ENCODE measurements at regions not wholly inside any gene's neighbourhood (a gene's known extent, or its start where the extent isn't known, plus 50 kb on each side); places are given as distances from the start of the nearest gene placed in this dataset.

GRCh38 chr2:12555012-12555645 lies 161.6 kb upstream of the TRIB2 start:
- DNase-seq: peak; percentile 52
- Histone ChIP-seq H3K27me3 (ENCODE audit: control insufficient read depth, insufficient read depth, low read length, poor library complexity, severe bottlenecking) (no peaks in the 10 kb centered on the region), H3K36me3 (ENCODE audit: control insufficient read depth, insufficient read depth, low read length) (no peaks in the 10 kb centered on the region), H3K27ac (ENCODE audit: low read depth, low read length) (no peak overlapping the region), H3K9me3 (ENCODE audit: control insufficient read depth, low read length) (no peaks in the 10 kb centered on the region), H3K4me3 (ENCODE audit: low read length) (no peak overlapping the region), H3K4me1 (ENCODE audit: control insufficient read depth, insufficient read depth, low read length) (no peaks in the 10 kb centered on the region), H3K9ac (ENCODE audit: extremely low read depth, low read length, poor library complexity, severe bottlenecking) (no peak overlapping the region)
- TF ChIP-seq, protein P1, sequence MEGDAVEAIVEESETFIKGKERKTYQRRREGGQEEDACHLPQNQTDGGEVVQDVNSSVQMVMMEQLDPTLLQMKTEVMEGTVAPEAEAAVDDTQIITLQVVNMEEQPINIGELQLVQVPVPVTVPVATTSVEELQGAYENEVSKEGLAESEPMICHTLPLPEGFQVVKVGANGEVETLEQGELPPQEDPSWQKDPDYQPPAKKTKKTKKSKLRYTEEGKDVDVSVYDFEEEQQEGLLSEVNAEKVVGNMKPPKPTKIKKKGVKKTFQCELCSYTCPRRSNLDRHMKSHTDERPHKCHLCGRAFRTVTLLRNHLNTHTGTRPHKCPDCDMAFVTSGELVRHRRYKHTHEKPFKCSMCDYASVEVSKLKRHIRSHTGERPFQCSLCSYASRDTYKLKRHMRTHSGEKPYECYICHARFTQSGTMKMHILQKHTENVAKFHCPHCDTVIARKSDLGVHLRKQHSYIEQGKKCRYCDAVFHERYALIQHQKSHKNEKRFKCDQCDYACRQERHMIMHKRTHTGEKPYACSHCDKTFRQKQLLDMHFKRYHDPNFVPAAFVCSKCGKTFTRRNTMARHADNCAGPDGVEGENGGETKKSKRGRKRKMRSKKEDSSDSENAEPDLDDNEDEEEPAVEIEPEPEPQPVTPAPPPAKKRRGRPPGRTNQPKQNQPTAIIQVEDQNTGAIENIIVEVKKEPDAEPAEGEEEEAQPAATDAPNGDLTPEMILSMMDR (conservative IDR thresholded peaks at IDR 0.05): peak; percentile 44
- 64 to 67% methylated on average over 1 to 2 of the region's 2 CpGs for WGBS, 2 experiments (ENCODE audit: insufficient coverage in 1 of 2, insufficient read length in 1 of 2)
- H3K27me3 Mint-ChIP-seq (ENCODE audit: insufficient read depth): peaks cover 13% of the 10 kb centered on the region
- H3K4me1 Mint-ChIP-seq: peaks cover 48% of the 10 kb centered on the region
- no peak overlapping the region for H3K4me3 Mint-ChIP-seq
- peaks cover 1% of the 10 kb centered on the region for H3K9me3 Mint-ChIP-seq
- no peaks in the 10 kb centered on the region for H3K36me3 Mint-ChIP-seq (ENCODE audit: low read depth)
- H3K27ac Mint-ChIP-seq: no peak overlapping the region

DNA sequence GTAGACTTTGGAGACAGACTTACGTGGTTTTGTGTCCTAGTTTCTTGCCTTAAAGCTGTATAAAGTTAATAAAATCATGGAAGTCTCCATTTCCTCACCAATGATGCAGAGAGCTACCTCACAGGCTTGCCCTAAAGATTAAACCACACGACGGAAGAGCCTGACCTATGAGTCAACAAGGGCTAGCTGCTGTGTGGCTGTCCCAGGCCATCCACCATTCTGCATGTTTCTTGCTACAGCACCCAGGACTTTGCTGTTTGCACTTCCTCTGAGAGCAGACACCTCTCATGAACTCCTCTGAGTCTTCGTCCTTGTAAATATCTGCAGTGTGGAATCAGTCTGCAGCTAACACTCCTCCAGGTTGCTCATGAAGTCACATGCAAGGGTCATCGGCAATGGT lies 160.0 kb upstream of the TRIB2 start:
- Mint-ChIP-seq H3K27ac (no peak overlapping the region), H3K27me3 (ENCODE audit: insufficient read depth) (peaks cover 19% of the 10 kb centered on the region), H3K36me3 (ENCODE audit: low read depth) (no peaks in the 10 kb centered on the region), H3K9me3 (no peaks in the 10 kb centered on the region), H3K4me1 (peaks cover 48% of the 10 kb centered on the region), H3K4me3 (no peak overlapping the region)
- no peak for DNase-seq
- no peaks in the 10 kb centered on the region for H3K27me3 ChIP-seq (ENCODE audit: control insufficient read depth, insufficient read depth, low read length, poor library complexity, severe bottlenecking)
- no peak overlapping the region for H3K4me3 ChIP-seq (ENCODE audit: low read length)
- H3K27ac ChIP-seq (ENCODE audit: low read depth, low read length): no peak overlapping the region
- TF ChIP-seq, protein P1 (conservative IDR thresholded peaks at IDR 0.05): no peak
- no peaks in the 10 kb centered on the region for H3K36me3 ChIP-seq (ENCODE audit: control insufficient read depth, insufficient read depth, low read length)
- 89% methylated on average over 4 to 5 of the region's 5 CpGs for WGBS, 2 experiments (ENCODE audit: insufficient coverage in 1 of 2, insufficient read length in 1 of 2)
- no peaks in the 10 kb centered on the region for H3K4me1 ChIP-seq (ENCODE audit: control insufficient read depth, insufficient read depth, low read length)
- H3K9me3 ChIP-seq (ENCODE audit: control insufficient read depth, low read length): no peaks in the 10 kb centered on the region
- H3K9ac ChIP-seq (ENCODE audit: extremely low read depth, low read length, poor library complexity, severe bottlenecking): no peak overlapping the region

GRCh38 chr2:12557688-12558087 lies 159.0 kb upstream of the TRIB2 start:
- no peak overlapping the region for H3K4me3 ChIP-seq (ENCODE audit: low read length)
- TF ChIP-seq, protein P1 (conservative IDR thresholded peaks at IDR 0.05): no peak
- Mint-ChIP-seq H3K36me3 (ENCODE audit: low read depth) (no peaks in the 10 kb centered on the region), H3K9me3 (no peaks in the 10 kb centered on the region), H3K27ac (no peak overlapping the region), H3K4me1 (peaks cover 48% of the 10 kb centered on the region), H3K4me3 (no peak overlapping the region), H3K27me3 (ENCODE audit: insufficient read depth) (peaks cover 21% of the 10 kb centered on the region)
- H3K27ac ChIP-seq (ENCODE audit: low read depth, low read length): no peak overlapping the region
- H3K9ac ChIP-seq (ENCODE audit: extremely low read depth, low read length, poor library complexity, severe bottlenecking): no peak overlapping the region
- no peaks in the 10 kb centered on the region for H3K27me3 ChIP-seq (ENCODE audit: control insufficient read depth, insufficient read depth, low read length, poor library complexity, severe bottlenecking)
- H3K9me3 ChIP-seq (ENCODE audit: control insufficient read depth, low read length): no peaks in the 10 kb centered on the region
- no peak for DNase-seq
- H3K4me1 ChIP-seq (ENCODE audit: control insufficient read depth, insufficient read depth, low read length): no peaks in the 10 kb centered on the region
- WGBS, 2 experiments (ENCODE audit: insufficient coverage in 1 of 2, insufficient read length in 1 of 2): 93 to 100% methylated on average over 3 to 4 of the region's 4 CpGs
- no peaks in the 10 kb centered on the region for H3K36me3 ChIP-seq (ENCODE audit: control insufficient read depth, insufficient read depth, low read length)

Data from endodermal cell (in vitro differentiated cells).